Ascending aorta (tissue), 2 donors: ENCODE measurements at regions not wholly inside any gene's neighbourhood (a gene's known extent, or its start where the extent isn't known, plus 50 kb on each side); places are given as distances from the start of the nearest gene placed in this dataset.

Source experiments
- DNase-seq, 2 donors: peaks; one replicate each; pipeline ENCODE4 v3.0.0-alpha.2; 2019; ENCODE audit warnings: low spot score in 2 of 2
- H3K27ac ChIP-seq, 2 donors: fragments of 200-600 bp; sonication (generic); one replicate each; pipeline ENCODE4 v1.5.1; 2016 to 2017; ENCODE audit warnings: mild to moderate bottlenecking in 1 of 2
- H3K27me3 ChIP-seq: fragments of 200-600 bp; sonication (generic); one replicate; pipeline ENCODE4 v1.5.1; 2017
- H3K36me3 ChIP-seq, 2 donors: fragments of 200-600 bp; sonication (generic); one replicate each; pipeline ENCODE4 v1.5.1; 2016
- H3K4me1 ChIP-seq, 2 donors: fragments of 200-600 bp; sonication (generic); one replicate each; pipeline ENCODE4 v1.5.1; 2016 to 2017; ENCODE audit warnings: mild to moderate bottlenecking in 1 of 2
- H3K4me3 ChIP-seq, 2 donors: fragments of 200-600 bp; sonication (generic); one replicate each; pipeline ENCODE4 v1.5.1; 2016 to 2017; ENCODE audit warnings: mild to moderate bottlenecking in 1 of 2
- H3K9me3 ChIP-seq, 2 donors: fragments of 200-600 bp; sonication (generic); one replicate each; pipeline ENCODE4 v1.5.1; 2016
- CTCF ChIP-seq, 3 experiments: fragments of 200-600 bp in 2 of 3; fragments of 450-650 bp in 1 of 3; sonication (generic) in 2 of 3; IDR thresholded peaks; one replicate each; pipeline ENCODE4 v1.5.1; 2016 to 2019; ENCODE audit warnings: antibody characterized with exemption in 3 of 3, mild to moderate bottlenecking in 1 of 3, moderate library complexity in 1 of 3
- intact Hi-C: fragments of 100-400 bp; cut with DNase I; formaldehyde crosslinking; loops from one replicate; pipeline ENCODE4 v1.15.1; 2023

GRCh38 chr1:227453631-227454355 lies 109.6 kb upstream of the ZNF678 start:
- intact Hi-C loops, result no loop called here
- H3K36me3 ChIP-seq, result no peaks in the 10 kb centered on the region
- H3K4me3 ChIP-seq, result no peak overlapping the region
- H3K27ac ChIP-seq, result no peak overlapping the region
- no peaks in the 10 kb centered on the region for H3K4me1 ChIP-seq
- H3K27me3 ChIP-seq, result no peaks in the 10 kb centered on the region
- no peaks in the 10 kb centered on the region for H3K9me3 ChIP-seq
- TF ChIP-seq CTCF (IDR thresholded peaks at IDR 0.05), result no peak
- DNase-seq, result no peak

GRCh38 chr1:227451954-227452353 lies 111.4 kb upstream of the ZNF678 start:
- intact Hi-C loops, result no loop called here
- no peaks in the 10 kb centered on the region for H3K36me3 ChIP-seq

GRCh38 chr1:227451057-227451456 lies 112.3 kb upstream of the ZNF678 start:
- no peak for TF ChIP-seq CTCF (IDR thresholded peaks at IDR 0.05)
- no peaks in the 10 kb centered on the region for H3K27me3 ChIP-seq
- no peaks in the 10 kb centered on the region for H3K36me3 ChIP-seq
- no peaks in the 10 kb centered on the region for H3K9me3 ChIP-seq
- no peak for DNase-seq
- H3K27ac ChIP-seq, result no peak overlapping the region
- intact Hi-C loops, result no loop called here
- H3K4me1 ChIP-seq, result no peaks in the 10 kb centered on the region
- no peak overlapping the region for H3K4me3 ChIP-seq

More at GRCh38 chr1:227451954-227452353, 111.4 kb upstream of the ZNF678 start:
- no peaks in the 10 kb centered on the region for H3K9me3 ChIP-seq
- H3K4me3 ChIP-seq, result no peak overlapping the region
- TF ChIP-seq CTCF (IDR thresholded peaks at IDR 0.05), result no peak
- H3K4me1 ChIP-seq, result no peaks in the 10 kb centered on the region
- no peak for DNase-seq
- no peak overlapping the region for H3K27ac ChIP-seq
- no peaks in the 10 kb centered on the region for H3K27me3 ChIP-seq

GRCh38 chr1:227450489-227450888 lies 112.9 kb upstream of the ZNF678 start:
- Histone ChIP-seq H3K27ac (no peak overlapping the region), H3K27me3 (no peaks in the 10 kb centered on the region), H3K36me3 (no peaks in the 10 kb centered on the region), H3K9me3 (no peaks in the 10 kb centered on the region), H3K4me3 (no peak overlapping the region), H3K4me1 (no peaks in the 10 kb centered on the region)
- intact Hi-C loops, result no loop called here
- no peak for DNase-seq
- TF ChIP-seq CTCF (IDR thresholded peaks at IDR 0.05), result no peak

GRCh38 chr1:227449741-227450441 lies 113.5 kb upstream of the ZNF678 start:
- Histone ChIP-seq H3K4me1 (no peaks in the 10 kb centered on the region), H3K27ac (no peak overlapping the region), H3K27me3 (no peaks in the 10 kb centered on the region), H3K4me3 (no peak overlapping the region), H3K9me3 (no peaks in the 10 kb centered on the region), H3K36me3 (no peaks in the 10 kb centered on the region)
- TF ChIP-seq CTCF (IDR thresholded peaks at IDR 0.05), result no peak
- intact Hi-C loops, result no loop called here
- no peak for DNase-seq
